GM12878 (cell line): ENCODE measurements at regions not wholly inside any gene's neighbourhood (a gene's known extent, or its start where the extent isn't known, plus 50 kb on each side); places are given as distances from the start of the nearest gene placed in this dataset.

Experiments used
- ATAC-seq: fragments of 200-7000 bp; cut with Tn5 transposase; 3 replicates; pipeline ENCODE4 v1.9.1; 2020; ENCODE audit warnings: mild to moderate bottlenecking, moderate library complexity
- BruUV-seq: library from RNA; stranded (reverse); fragments of 400-500 nt; replicated peaks from 2 replicates; lab custom pipeline; 2021; lab: Mats Ljungman, UMichigan
- CTCF ChIA-PET: fragments of 300-600 bp; sonication (Branson Sonifier 250); formaldehyde crosslinking; extraction: SDS; loops from one replicate; lab custom pipeline; 2021; ENCODE audit warnings: inconsistent platforms; lab: Yijun Ruan, JAX
- POLR2A ChIA-PET: fragments of 350-600 bp; formaldehyde crosslinking; extraction: SDS; loops from one replicate; lab custom pipeline; 2021; ENCODE audit warnings: inconsistent platforms; lab: Charles Lee
- RAD21 ChIA-PET: fragments of 300-600 bp; sonication (Branson Sonifier 250); formaldehyde crosslinking; loops from one replicate; lab custom pipeline; 2023; ENCODE audit warnings: antibody characterized with exemption; ENCODE audit not compliant: unreplicated experiment; lab: Charles Lee
- SMC1A ChIA-PET: fragments of 300-600 bp; sonication (Branson Sonifier 250); formaldehyde crosslinking; loops from one replicate; lab custom pipeline; 2023; ENCODE audit not compliant: unreplicated experiment, uncharacterized antibody; lab: Charles Lee
- DNase-seq: peaks from one replicate; pipeline ENCODE4 v3.0.0-alpha.2; 2011; ENCODE audit warnings: low read depth, low spot score
- FAIRE-seq: peaks from 3 replicates; lab custom pipeline; 2011; peaks lifted over from hg19 to GRCh38; lab: Jason Lieb, UNC
- H2AFZ ChIP-seq: 2 replicates; pipeline ENCODE4 v1.6.0; 2011; ENCODE audit warnings: low read depth, low read length, control low read depth; ENCODE audit not compliant: control insufficient read depth
- H3K27ac ChIP-seq: 2 replicates; pipeline ENCODE4 v1.5.1; 2011; ENCODE audit warnings: control low read depth; ENCODE audit not compliant: control insufficient read depth, insufficient read depth
- H3K27me3 ChIP-seq, 2 experiments: replicated peaks in 1 of 2; 2 replicates each; pipeline versions ENCODE4 v1.6.0 to v1.6.1; 2011; ENCODE audit warnings: low read length in 1 of 2; ENCODE audit not compliant: control insufficient read depth in 2 of 2, insufficient read depth in 2 of 2
- H3K36me3 ChIP-seq, 2 experiments: 2 replicates each; pipeline ENCODE4 v1.5.1; 2011; ENCODE audit warnings: low read length in 1 of 2; ENCODE audit not compliant: control insufficient read depth in 2 of 2, insufficient read depth in 2 of 2
- H3K4me1 ChIP-seq: 2 replicates; pipeline ENCODE4 v1.6.1; 2011; ENCODE audit warnings: mild to moderate bottlenecking, low read length, moderate library complexity, mixed read lengths; ENCODE audit not compliant: control insufficient read depth, insufficient read depth
- H3K4me2 ChIP-seq: 2 replicates; pipeline ENCODE4 v1.6.0; 2011; ENCODE audit warnings: control low read depth; ENCODE audit not compliant: control insufficient read depth, insufficient read depth
- H3K4me3 ChIP-seq: fragments of 200-600 bp; sonication (generic); 2 replicates; pipeline ENCODE4 v1.5.1; 2016
- H3K79me2 ChIP-seq: 2 replicates; pipeline ENCODE4 v1.6.0; 2011; ENCODE audit warnings: low read length; ENCODE audit not compliant: control insufficient read depth, insufficient read depth
- H3K9ac ChIP-seq: 2 replicates; pipeline ENCODE4 v1.8.0; 2011; ENCODE audit warnings: low read length, control low read depth, mixed read lengths; ENCODE audit not compliant: control insufficient read depth, insufficient read depth
- H3K9me3 ChIP-seq: replicated peaks from 3 replicates; pipeline ENCODE4 v1.5.1; 2011; ENCODE audit warnings: mild to moderate bottlenecking, low read length; ENCODE audit not compliant: control insufficient read depth, insufficient read depth
- H4K20me1 ChIP-seq: 2 replicates; pipeline ENCODE4 v1.6.0; 2011; ENCODE audit not compliant: control insufficient read depth, insufficient read depth
- ASH2L ChIP-seq: fragments of 300-600, 200-600 bp; sonication (generic); IDR thresholded peaks from 2 replicates; pipeline ENCODE4 v1.6.1; 2017; ENCODE audit warnings: low read depth, mild to moderate bottlenecking, borderline replicate concordance
- ATF3 ChIP-seq: IDR thresholded peaks from 2 replicates; pipeline ENCODE4 v1.6.1; 2011; ENCODE audit warnings: low read depth, mild to moderate bottlenecking, low read length, moderate library complexity, borderline replicate concordance; ENCODE audit errors: extremely low read depth
- CREB1 ChIP-seq: IDR thresholded peaks from 2 replicates; pipeline ENCODE4 v1.6.1; 2012; ENCODE audit warnings: low read depth, mild to moderate bottlenecking, inconsistent platforms
- E2F8 ChIP-seq: fragments of 450-650 bp; IDR thresholded peaks from 2 replicates; pipeline ENCODE4 v1.6.1; 2018; ENCODE audit warnings: mild to moderate bottlenecking, low read depth, moderate library complexity; ENCODE audit not compliant: partially characterized antibody
- HDAC6 ChIP-seq: fragments of 200-600 bp; sonication (generic); IDR thresholded peaks from one replicate; pipeline ENCODE4 v1.8.0; 2017; ENCODE audit warnings: antibody characterized with exemption; ENCODE audit not compliant: unreplicated experiment
- IKZF1 ChIP-seq: fragments of 450-650 bp; conservative IDR thresholded peaks from 2 replicates; pipeline ENCODE4 v1.6.1; 2017; ENCODE audit warnings: antibody characterized with exemption, mild to moderate bottlenecking
- IRF3 ChIP-seq: fragments of 450-650 bp; IDR thresholded peaks from 2 replicates; pipeline ENCODE4 v1.6.1; 2014; ENCODE audit warnings: mild to moderate bottlenecking
- IRF5 ChIP-seq: fragments of 450-650 bp; IDR thresholded peaks from 2 replicates; pipeline ENCODE4 v1.6.1; 2017; ENCODE audit warnings: borderline replicate concordance
- NFIC ChIP-seq: IDR thresholded peaks from 2 replicates; pipeline ENCODE4 v1.6.1; 2012; ENCODE audit warnings: low read depth, mild to moderate bottlenecking, inconsistent platforms, low read length, moderate library complexity
- NFYB ChIP-seq: IDR thresholded peaks from 2 replicates; pipeline ENCODE4 v1.6.1; 2011; ENCODE audit warnings: low read depth, mild to moderate bottlenecking, low read length, improper control_type of control experiment, moderate library complexity; ENCODE audit not compliant: insufficient read depth
- NR2F1 ChIP-seq: fragments of 450-650 bp; conservative IDR thresholded peaks from 2 replicates; pipeline ENCODE4 v1.6.1; 2017; ENCODE audit warnings: mild to moderate bottlenecking
- SMAD1 ChIP-seq: fragments of 450-650 bp; IDR thresholded peaks from 2 replicates; pipeline ENCODE4 v1.6.1; 2018; ENCODE audit warnings: mild to moderate bottlenecking, low read depth; ENCODE audit not compliant: partially characterized antibody
- SMC3 ChIP-seq: IDR thresholded peaks from 2 replicates; pipeline ENCODE4 v1.6.1; 2011; ENCODE audit warnings: low read length, improper control_type of control experiment, borderline replicate concordance
- STAT3 ChIP-seq: IDR thresholded peaks from 2 replicates; pipeline ENCODE4 v1.6.1; 2011; ENCODE audit warnings: low read depth, low read length, improper control_type of control experiment
- WGBS: methylation state at CpG from one replicate; pipeline ENCODE4 v1.1.6; 2016; ENCODE audit warnings: low lambda C conversion rate; ENCODE audit not compliant: insufficient replicate concordance, insufficient coverage; ENCODE audit errors: missing lambda C conversion rate; 5-methylcytosine and 5-hydroxymethylcytosine counted together
- in situ Hi-C: fragments of 300-500 bp; cut with MboI; formaldehyde crosslinking; loops from 9 replicates; pipeline ENCODE4 v1.14.3; 2018; ENCODE audit warnings: mixed read lengths
- intact Hi-C: fragments of 100-400 bp; cut with micrococcal nuclease; formaldehyde crosslinking; loops from one replicate; pipeline ENCODE4 v1.14.2; 2022; ENCODE audit not compliant: unreplicated experiment

GRCh38 chr6:109292420-109292819, 89.8 kb downstream of the CD164 start:
- in situ Hi-C loops = no loop called here
- Histone ChIP-seq H3K79me2 (no peaks in the 10 kb centered on the region), H3K4me2 (no peak overlapping the region), H3K9ac (no peak overlapping the region), H3K9me3 (no peaks in the 10 kb centered on the region), H3K4me3 (no peak overlapping the region), H2AFZ (no peak overlapping the region), H3K36me3 (no peaks in the 10 kb centered on the region), H3K27me3 (no peaks in the 10 kb centered on the region; a peak in 1 of 4 replicates), H4K20me1 (no peaks in the 10 kb centered on the region), H3K4me1 (no peaks in the 10 kb centered on the region), H3K27ac (no peak overlapping the region)
- TF ChIP-seq ATF3 (no peak), HDAC6 (no peak), NFIC (no peak)
- SMC1A ChIA-PET = no interaction called here
- DNase-seq (no peak), ATAC-seq (no peak), FAIRE-seq (no peak)
- RAD21 ChIA-PET = no interaction called here
- intact Hi-C loops = no loop called here
- BruUV-seq = no TSS peak
- POLR2A ChIA-PET = no interaction called here
- CTCF ChIA-PET = no interaction called here
- 90% methylated on average over 2 of the region's 2 CpGs for WGBS

GRCh38 chr6:109291902-109292301, 90.4 kb downstream of the CD164 start:
- ChIA-PET SMC1A (no interaction called here), CTCF (no interaction called here), POLR2A (no interaction called here), RAD21 (no interaction called here)
- intact Hi-C loops (no loop called here), in situ Hi-C loops (no loop called here)
- Histone ChIP-seq H4K20me1 (no peaks in the 10 kb centered on the region), H3K4me1 (no peaks in the 10 kb centered on the region), H3K36me3 (no peaks in the 10 kb centered on the region), H3K4me3 (no peak overlapping the region), H3K4me2 (no peak overlapping the region), H2AFZ (no peak overlapping the region), H3K27me3 (no peaks in the 10 kb centered on the region; a peak in 2 of 4 replicates), H3K27ac (no peak overlapping the region), H3K9me3 (no peaks in the 10 kb centered on the region), H3K79me2 (no peaks in the 10 kb centered on the region), H3K9ac (no peak overlapping the region)
- 7% methylated on average over 2 of the region's 2 CpGs for WGBS
- no peak for ATAC-seq
- no TSS peak for BruUV-seq
- DNase-seq = no peak
- no peak for FAIRE-seq
- no peak for TF ChIP-seq NR2F1
- TF ChIP-seq STAT3 = no peak
- TF ChIP-seq ASH2L = no peak
- TF ChIP-seq SMAD1 = no peak
- TF ChIP-seq E2F8 = no peak
- TF ChIP-seq CREB1 = no peak
- TF ChIP-seq IKZF1 = no peak
- TF ChIP-seq NFYB = no peak
- TF ChIP-seq SMC3 = no peak
- no peak for TF ChIP-seq IRF5
- no peak for TF ChIP-seq IRF3
